Progenitor cell of endocrine pancreas (in vitro differentiated cells): ENCODE measurements at regions not wholly inside any gene's neighbourhood (a gene's known extent, or its start where the extent isn't known, plus 50 kb on each side); places are given as distances from the start of the nearest gene placed in this dataset.

Source experiments
- DNase-seq: peaks from one replicate; pipeline ENCODE4 v3.0.0; 2021; ENCODE audit warnings: low spot score; ENCODE audit not compliant: unreplicated experiment
- H3K27ac Mint-ChIP-seq: 2 replicates; pipeline ENCODE4 v1.8.0; 2021; ENCODE audit warnings: mild to moderate bottlenecking, moderate library complexity, mixed read lengths
- H3K27me3 Mint-ChIP-seq: 2 replicates; pipeline ENCODE4 v1.8.0; 2021; ENCODE audit warnings: mixed read lengths
- H3K36me3 Mint-ChIP-seq: 2 replicates; pipeline ENCODE4 v1.8.0; 2022; ENCODE audit warnings: mixed read lengths; ENCODE audit not compliant: insufficient read depth
- H3K4me1 Mint-ChIP-seq: 2 replicates; pipeline ENCODE4 v1.8.0; 2021; ENCODE audit warnings: low read depth, mixed read lengths
- H3K4me3 Mint-ChIP-seq: 2 replicates; pipeline ENCODE4 v1.8.0; 2021; ENCODE audit warnings: low read depth, mild to moderate bottlenecking, moderate library complexity, mixed read lengths
- H3K9me3 Mint-ChIP-seq: 2 replicates; pipeline ENCODE4 v1.8.0; 2021; ENCODE audit warnings: low read depth, mixed read lengths
- CTCF ChIP-seq: fragments of 200-600 bp; sonication (generic); IDR thresholded peaks from one replicate; pipeline ENCODE4 v1.5.0; 2021; ENCODE audit warnings: antibody characterized with exemption, mild to moderate bottlenecking; ENCODE audit not compliant: unreplicated experiment

- Mint-ChIP-seq H3K9me3 (peaks cover 13% of the 10 kb centered on the region), H3K27me3 (peaks cover 12% of the 10 kb centered on the region), H3K4me1 (no peaks in the 10 kb centered on the region), H3K36me3 (no peaks in the 10 kb centered on the region), H3K27ac (no peak overlapping the region), H3K4me3 (no peak overlapping the region)
- no peak for DNase-seq
- no peak for TF ChIP-seq CTCF
Observed at GRCh38 chr1:38424677-38425076, 378.1 kb upstream of the POU3F1 start.

DNA sequence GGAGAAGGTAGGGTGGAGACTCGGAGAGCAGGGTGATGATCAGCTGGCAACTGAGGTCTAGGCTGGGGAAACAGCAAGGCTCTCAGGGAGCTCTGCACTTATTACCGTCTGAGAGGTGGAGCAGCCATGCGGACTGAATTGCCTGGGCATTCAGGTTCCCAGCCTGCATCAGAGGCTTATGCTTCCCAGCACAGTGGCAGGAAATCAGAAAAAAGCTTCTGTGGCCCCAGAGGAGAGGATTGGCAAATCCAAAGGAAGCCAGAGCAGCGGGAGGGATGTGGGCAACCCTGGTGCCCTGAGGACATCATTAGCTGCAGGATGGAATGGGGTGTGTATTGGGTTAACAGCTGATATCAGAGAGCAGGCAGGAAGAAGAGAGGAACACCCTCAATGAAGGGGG is 374.1 kb upstream of the POU3F1 start:
- no peak overlapping the region for H3K27ac Mint-ChIP-seq
- TF ChIP-seq CTCF = no peak
- no peaks in the 10 kb centered on the region for H3K4me1 Mint-ChIP-seq

DNA sequence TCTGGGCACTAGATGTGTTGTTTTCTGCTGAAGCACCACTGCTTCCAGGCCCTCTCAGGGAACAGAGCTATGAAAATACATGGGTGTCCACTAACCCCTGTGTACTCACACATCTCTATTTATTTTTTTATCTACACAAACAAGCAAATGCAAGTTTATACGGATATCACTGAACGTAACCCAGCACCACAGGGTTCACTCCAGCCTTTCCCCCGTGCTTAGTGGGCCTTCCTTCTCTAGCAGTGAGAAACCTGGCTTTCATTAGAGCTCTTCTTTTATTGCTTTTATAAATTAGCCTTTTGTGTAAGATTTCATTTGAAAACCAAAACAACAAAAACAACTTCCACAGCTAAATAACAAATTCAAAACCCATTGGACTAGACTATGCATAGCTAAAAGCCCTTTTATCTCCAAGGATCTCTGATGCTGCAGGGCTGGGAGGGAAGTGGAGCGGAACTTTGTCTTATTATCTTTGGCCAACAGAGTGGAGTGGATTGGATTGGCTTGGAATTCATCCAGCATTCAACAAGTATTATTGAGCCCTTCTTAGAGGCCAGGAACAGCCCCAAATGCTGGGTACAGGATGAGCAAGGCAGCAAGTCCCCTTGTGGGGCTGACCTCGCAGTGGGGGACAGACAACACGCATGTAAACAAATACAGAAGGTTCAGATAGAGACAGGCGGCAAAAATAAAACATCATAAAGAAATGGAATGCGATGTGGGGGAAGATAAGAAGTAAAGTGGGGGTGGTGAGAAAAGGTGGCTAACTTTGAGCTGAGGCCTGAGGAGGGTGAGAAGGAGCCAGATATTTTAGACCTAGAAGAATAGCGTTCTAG is 371.8 kb upstream of the POU3F1 start:
- Mint-ChIP-seq H3K4me1 (no peaks in the 10 kb centered on the region), H3K27me3 (peaks cover 6% of the 10 kb centered on the region), H3K36me3 (peaks cover 2% of the 10 kb centered on the region), H3K27ac (no peak overlapping the region), H3K9me3 (peaks cover 44% of the 10 kb centered on the region), H3K4me3 (no peak overlapping the region)
- DNase-seq = no peak
- TF ChIP-seq CTCF = no peak

More for the DNA sequence above, 374.1 kb upstream of the POU3F1 start:
- peaks cover 12% of the 10 kb centered on the region for H3K27me3 Mint-ChIP-seq
- H3K36me3 Mint-ChIP-seq = peaks cover 2% of the 10 kb centered on the region
- H3K4me3 Mint-ChIP-seq = no peak overlapping the region
- H3K9me3 Mint-ChIP-seq = peaks cover 28% of the 10 kb centered on the region
- DNase-seq = no peak

DNA sequence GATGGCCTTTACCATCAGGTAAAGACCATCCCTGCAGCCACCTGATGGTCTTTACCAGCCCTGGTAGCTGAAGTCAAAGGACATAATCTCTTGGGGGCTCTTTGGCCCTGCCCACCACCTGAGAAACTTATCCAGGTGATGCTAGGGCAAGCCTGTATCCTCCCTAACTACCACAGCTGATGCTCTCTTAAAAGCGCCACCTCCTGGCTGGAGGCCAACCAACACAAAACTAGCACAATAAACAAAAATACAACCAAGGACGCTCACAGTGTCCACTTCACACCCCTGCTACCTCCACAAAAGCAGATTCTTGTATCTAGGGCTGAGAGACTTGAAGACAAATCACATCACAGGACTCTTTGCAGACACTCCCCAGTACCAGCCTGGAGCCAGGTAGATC is 357.1 kb upstream of the POU3F1 start:
- H3K4me1 Mint-ChIP-seq = no peaks in the 10 kb centered on the region
- H3K9me3 Mint-ChIP-seq = peaks cover 48% of the 10 kb centered on the region
- no peak overlapping the region for H3K27ac Mint-ChIP-seq
- DNase-seq = no peak
- no peak for TF ChIP-seq CTCF
- peaks cover 1% of the 10 kb centered on the region for H3K36me3 Mint-ChIP-seq
- no peaks in the 10 kb centered on the region for H3K27me3 Mint-ChIP-seq
- no peak overlapping the region for H3K4me3 Mint-ChIP-seq

GRCh38 chr1:38402230-38402815 is 355.7 kb upstream of the POU3F1 start:
- no peak for TF ChIP-seq CTCF
- H3K9me3 Mint-ChIP-seq = peaks cover 44% of the 10 kb centered on the region
- H3K4me3 Mint-ChIP-seq = no peak overlapping the region
- H3K27me3 Mint-ChIP-seq = no peaks in the 10 kb centered on the region
- no peaks in the 10 kb centered on the region for H3K4me1 Mint-ChIP-seq
- no peak for DNase-seq
- H3K27ac Mint-ChIP-seq = no peak overlapping the region
- peaks cover 1% of the 10 kb centered on the region for H3K36me3 Mint-ChIP-seq
